ENCODE measurements at regions not wholly inside any gene's neighbourhood (a gene's known extent, or its start where the extent isn't known, plus 50 kb on each side); places are given as distances from the start of the nearest gene placed in this dataset.
A peak's percentile ranks its signal among the peaks of the same experiment; 100 is the strongest.

DNA sequence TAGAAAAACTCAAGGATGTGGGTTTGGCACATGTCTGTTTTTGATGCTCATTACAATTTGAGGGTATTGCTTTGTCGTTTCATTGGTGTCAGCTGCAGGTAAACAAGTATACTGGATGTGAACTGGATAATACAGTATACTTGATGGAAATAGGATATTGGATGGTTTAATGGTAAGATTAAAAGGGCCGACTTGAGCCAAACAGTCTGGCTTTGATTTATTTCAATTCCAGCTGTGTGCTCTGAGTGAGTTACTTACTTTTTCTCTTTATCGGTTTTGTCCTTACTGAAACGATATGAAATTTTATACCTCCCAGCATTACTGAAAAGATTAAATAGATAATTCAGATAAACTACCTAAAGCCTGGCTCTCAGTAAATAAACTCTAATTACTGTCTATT is 227.6 kb downstream of the ASXL3 start:
- DNase-seq: peak; percentile 86

DNA sequence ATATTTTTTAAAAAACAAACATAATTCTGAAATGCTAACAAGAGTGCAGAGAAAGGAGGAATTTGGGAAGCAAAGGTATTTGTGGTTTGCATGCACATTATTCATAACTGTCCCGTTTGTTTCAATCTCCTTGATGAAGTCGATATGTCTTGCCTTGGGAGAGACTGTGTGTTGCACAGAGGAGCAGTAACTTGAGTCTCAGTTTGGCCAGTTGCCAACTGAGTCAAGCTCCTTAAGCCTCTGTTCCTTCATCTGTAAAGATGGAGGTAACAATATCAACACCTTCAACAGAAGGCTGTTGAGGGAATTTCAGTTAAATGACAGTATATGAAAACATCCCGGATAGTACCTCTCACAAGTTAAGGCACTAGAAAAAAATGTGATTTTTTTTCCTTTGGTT is 226.2 kb downstream of the ASXL3 start:
- peak; percentile 65 for DNase-seq

DNA sequence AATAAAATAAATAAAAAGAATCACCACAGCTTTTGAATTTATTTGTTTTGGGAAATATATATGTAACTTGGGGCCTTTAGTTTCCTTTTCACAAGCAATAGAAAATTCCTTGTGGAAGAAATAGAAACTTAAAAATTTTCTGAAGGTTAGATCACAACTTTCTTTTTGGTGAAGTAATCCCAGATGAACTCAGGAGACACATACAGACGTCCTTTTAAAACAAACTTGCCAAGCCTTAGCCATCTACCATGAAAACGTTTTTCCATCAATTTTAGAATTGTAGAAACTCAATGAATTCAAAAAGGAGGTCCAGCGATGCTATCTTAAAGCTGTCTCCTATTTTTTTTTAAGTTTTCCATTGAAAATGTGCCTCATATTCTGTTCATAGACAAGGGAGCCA is 225.6 kb downstream of the ASXL3 start:
- DNase-seq: no peak

DNA sequence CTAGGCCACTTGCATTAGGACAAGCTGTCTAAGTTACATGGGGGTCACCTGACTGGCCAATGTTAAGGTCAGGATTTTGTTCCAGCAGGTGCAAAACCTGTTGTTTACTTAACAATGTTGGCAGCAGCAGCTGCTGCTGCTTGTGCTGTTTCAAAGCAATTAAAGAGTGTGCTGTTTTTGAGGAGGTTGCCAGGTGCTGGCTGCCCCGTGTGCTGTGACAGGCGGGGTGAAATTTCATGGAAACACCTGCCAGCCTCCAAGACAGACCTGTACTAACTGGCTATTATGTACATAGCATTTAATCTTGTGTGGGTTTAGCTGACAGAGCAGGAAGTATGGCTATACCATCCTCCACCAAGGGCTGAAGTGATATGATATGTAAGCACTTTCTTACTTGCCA is 224.9 kb downstream of the ASXL3 start:
- DNase-seq: peak; percentile 99
